ENCODE measurements at regions not wholly inside any gene's neighbourhood (a gene's known extent, or its start where the extent isn't known, plus 50 kb on each side); places are given as distances from the start of the nearest gene placed in this dataset.

DNA sequence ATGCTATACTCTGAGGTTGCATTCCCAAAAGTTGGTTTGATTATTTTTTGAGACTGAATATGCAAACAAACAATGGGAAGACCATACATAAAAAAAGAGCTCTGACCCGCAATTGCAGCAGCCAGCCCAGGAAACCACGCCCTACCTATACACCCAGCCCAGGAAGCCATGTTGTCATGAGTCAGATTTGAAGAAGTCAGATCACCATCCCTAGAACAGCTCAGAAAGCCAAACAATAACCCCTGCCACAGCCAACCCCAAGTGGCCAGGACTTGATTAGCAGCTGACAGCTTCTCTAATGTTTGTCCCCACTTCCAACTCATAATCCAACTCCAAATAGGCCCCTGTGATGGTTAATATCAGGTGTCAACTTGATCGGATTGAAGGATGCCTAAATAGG lies 621.9 kb downstream of the NPHP4 start:
- Mint-ChIP-seq H3K27me3 (no peaks in the 10 kb centered on the region), H3K4me1 (peaks cover 15% of the 10 kb centered on the region), H3K27ac (peak overlapping the region; percentile 4), H3K36me3 (ENCODE audit: low read depth) (no peaks in the 10 kb centered on the region), H3K9me3 (peaks cover 14% of the 10 kb centered on the region), H3K4me3 (peak overlapping the region; percentile 12)
- ATAC-seq (replicated peaks) = peak; percentile 92

DNA sequence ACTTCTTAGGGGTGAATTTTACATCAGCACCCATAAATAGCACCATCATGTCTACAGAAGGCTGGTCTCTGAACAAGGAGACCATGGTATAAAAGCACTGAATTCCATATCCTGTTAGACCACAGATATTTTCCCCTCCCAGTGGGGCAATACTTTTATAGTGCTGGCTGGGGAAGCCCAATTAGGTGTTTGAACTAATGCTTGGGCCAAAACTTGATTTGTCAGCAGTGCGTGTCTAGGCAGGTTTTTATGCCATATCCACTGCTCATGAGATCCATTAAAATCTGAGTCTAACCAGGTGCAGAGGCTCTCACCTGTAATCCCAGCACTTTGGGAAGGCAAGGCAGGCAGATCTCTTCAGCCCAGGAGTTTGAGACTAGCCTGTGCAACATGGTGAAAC lies 623.0 kb downstream of the NPHP4 start:
- Mint-ChIP-seq H3K27ac (no peak overlapping the region), H3K4me3 (no peak overlapping the region), H3K9me3 (peaks cover 14% of the 10 kb centered on the region), H3K36me3 (ENCODE audit: low read depth) (no peaks in the 10 kb centered on the region), H3K4me1 (peaks cover 15% of the 10 kb centered on the region), H3K27me3 (no peaks in the 10 kb centered on the region)
- no peak for ATAC-seq (replicated peaks)

DNA sequence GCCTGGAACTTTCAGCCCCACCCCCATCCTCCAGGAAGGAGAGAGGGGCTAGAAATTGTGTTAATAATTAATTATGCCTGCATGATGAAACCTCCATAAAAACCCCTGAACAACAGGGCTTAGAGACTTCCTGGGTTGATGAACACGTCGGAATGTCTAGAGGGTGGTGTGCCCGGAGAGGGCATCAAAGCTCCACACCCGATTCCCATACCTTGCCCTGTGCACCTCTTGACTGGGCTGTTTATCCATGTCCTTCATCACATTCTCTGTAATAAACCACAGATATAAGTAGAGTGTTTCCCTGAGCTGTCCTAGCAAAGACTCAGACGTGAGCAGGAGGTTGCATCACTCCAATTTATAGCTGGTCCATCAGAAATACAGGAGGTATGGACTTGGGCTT lies 624.0 kb downstream of the NPHP4 start:
- H3K27me3 Mint-ChIP-seq = peaks cover 6% of the 10 kb centered on the region
- H3K4me3 Mint-ChIP-seq = no peak overlapping the region
- H3K27ac Mint-ChIP-seq = no peak overlapping the region
- ATAC-seq (replicated peaks) = no peak
- no peaks in the 10 kb centered on the region for H3K36me3 Mint-ChIP-seq (ENCODE audit: low read depth)
- peaks cover 15% of the 10 kb centered on the region for H3K4me1 Mint-ChIP-seq
- peaks cover 5% of the 10 kb centered on the region for H3K9me3 Mint-ChIP-seq

DNA sequence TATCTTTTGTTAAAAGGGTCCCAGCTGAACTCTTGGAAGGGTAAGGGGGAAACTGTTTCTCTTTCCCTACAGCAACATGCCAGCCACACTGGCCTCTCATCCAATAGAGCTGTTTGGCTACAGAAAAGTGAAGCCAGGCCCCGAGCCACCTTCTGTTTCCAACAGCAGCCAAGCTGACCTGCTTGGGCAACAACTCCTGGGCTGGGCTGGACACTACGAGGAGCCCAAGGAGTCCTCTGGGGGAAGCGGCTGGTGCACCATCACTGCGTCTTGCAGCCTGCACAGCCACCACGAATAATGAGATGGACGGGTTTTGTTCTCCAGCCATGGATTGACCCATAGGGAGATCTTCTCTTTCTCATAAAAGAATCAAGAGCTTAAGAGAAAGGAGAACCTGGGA lies 624.9 kb downstream of the NPHP4 start:
- H3K36me3 Mint-ChIP-seq (ENCODE audit: low read depth) = no peaks in the 10 kb centered on the region
- H3K9me3 Mint-ChIP-seq = peaks cover 4% of the 10 kb centered on the region
- H3K4me3 Mint-ChIP-seq = no peak overlapping the region
- H3K4me1 Mint-ChIP-seq = peaks cover 15% of the 10 kb centered on the region
- no peak for ATAC-seq (replicated peaks)
- no peak overlapping the region for H3K27ac Mint-ChIP-seq
- H3K27me3 Mint-ChIP-seq = peaks cover 6% of the 10 kb centered on the region

DNA sequence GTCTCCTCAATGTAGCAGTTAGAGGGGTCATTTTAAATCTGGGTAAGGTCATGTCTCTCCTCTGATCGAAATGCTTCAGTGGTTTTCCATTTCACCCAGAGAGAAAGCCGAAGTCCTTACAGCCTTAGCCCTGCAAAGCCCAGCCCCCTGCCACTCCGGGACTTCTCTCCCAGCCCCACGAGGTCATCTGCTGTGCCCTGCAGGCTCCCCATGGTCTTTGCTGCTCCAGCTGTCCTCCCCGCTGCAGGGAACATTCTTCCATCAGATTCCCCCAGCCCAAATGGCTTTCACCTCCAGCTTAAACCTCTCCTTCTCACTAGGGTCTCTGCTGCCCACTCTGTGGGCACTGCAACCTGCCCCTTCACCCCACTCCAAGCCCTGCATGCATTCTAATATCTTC lies 626.5 kb downstream of the NPHP4 start:
- no peak overlapping the region for H3K27ac Mint-ChIP-seq
- H3K4me3 Mint-ChIP-seq = no peak overlapping the region
- H3K27me3 Mint-ChIP-seq = peaks cover 6% of the 10 kb centered on the region
- no peak for ATAC-seq (replicated peaks)
- no peaks in the 10 kb centered on the region for H3K36me3 Mint-ChIP-seq (ENCODE audit: low read depth)
- H3K4me1 Mint-ChIP-seq = peaks cover 8% of the 10 kb centered on the region
- H3K9me3 Mint-ChIP-seq = no peaks in the 10 kb centered on the region

DNA sequence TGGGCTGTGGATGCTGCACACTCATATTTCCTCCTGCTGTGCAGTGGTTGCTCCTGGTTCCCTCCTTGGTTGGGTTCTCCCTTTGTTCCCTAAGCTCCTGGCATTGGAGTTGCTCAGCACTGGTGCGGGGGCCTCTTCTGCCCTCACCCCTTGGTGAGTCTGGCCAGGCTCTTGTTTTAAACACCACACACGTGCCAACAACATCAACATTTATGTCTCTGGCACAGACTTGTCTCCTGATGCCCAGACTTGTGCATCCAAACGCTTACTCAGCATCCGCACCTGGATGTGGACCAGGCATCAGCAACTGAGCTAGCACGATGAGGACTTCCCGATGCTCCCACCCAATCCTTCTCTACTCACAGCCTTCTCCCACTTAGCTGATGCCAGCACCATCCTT lies 627.6 kb downstream of the NPHP4 start:
- Mint-ChIP-seq H3K4me3 (no peak overlapping the region), H3K27ac (no peak overlapping the region), H3K27me3 (peaks cover 7% of the 10 kb centered on the region), H3K36me3 (ENCODE audit: low read depth) (no peaks in the 10 kb centered on the region), H3K4me1 (no peaks in the 10 kb centered on the region), H3K9me3 (peaks cover 1% of the 10 kb centered on the region)
- no peak for ATAC-seq (replicated peaks)

DNA sequence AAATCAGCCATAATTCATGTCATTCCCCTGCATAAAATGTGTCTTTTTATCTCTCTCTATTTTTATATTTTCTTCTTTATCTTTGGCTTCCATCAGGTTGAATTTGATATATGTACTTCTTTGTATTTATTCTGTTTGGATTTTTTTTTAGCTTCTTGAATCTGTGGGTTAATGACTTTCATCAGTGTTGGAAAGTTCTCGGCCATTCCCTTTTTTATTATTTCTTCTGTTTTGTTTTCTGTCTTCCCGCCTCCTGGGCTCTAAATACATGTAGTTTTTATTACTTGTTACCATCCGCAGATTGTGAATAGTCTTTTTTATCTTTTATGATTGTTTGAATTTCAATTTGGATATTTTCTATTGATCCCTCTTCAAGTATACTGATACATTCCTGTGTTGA lies 637.5 kb downstream of the NPHP4 start:
- no peaks in the 10 kb centered on the region for H3K36me3 Mint-ChIP-seq (ENCODE audit: low read depth)
- no peak overlapping the region for H3K4me3 Mint-ChIP-seq
- no peak overlapping the region for H3K27ac Mint-ChIP-seq
- peaks cover 7% of the 10 kb centered on the region for H3K27me3 Mint-ChIP-seq
- peaks cover 5% of the 10 kb centered on the region for H3K4me1 Mint-ChIP-seq
- peaks cover 9% of the 10 kb centered on the region for H3K9me3 Mint-ChIP-seq
- ATAC-seq (replicated peaks) = no peak

DNA sequence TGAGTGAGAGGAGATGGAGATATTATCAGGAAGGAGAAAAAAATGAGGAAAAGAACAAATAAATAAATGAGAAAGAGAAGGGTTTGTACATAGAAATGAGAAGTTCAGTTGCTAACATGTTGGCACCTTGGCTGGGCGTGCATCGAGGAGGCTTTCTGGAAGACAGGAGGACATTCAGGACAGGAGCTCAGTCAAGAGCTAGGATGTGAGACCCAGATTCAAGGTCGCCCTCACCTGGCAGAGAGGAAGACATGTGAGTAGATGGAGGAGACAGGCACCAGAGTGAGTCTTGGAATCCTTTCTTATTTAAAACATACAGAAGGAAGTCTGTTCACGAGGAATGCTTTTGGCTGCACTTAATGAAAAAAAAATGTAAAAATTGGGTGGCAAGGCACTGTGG lies 640.9 kb downstream of the NPHP4 start:
- H3K4me3 Mint-ChIP-seq = no peak overlapping the region
- H3K4me1 Mint-ChIP-seq = peaks cover 5% of the 10 kb centered on the region
- ATAC-seq (replicated peaks) = no peak
- H3K27me3 Mint-ChIP-seq = peaks cover 4% of the 10 kb centered on the region
- no peaks in the 10 kb centered on the region for H3K36me3 Mint-ChIP-seq (ENCODE audit: low read depth)
- peaks cover 4% of the 10 kb centered on the region for H3K9me3 Mint-ChIP-seq
- H3K27ac Mint-ChIP-seq = no peak overlapping the region

DNA sequence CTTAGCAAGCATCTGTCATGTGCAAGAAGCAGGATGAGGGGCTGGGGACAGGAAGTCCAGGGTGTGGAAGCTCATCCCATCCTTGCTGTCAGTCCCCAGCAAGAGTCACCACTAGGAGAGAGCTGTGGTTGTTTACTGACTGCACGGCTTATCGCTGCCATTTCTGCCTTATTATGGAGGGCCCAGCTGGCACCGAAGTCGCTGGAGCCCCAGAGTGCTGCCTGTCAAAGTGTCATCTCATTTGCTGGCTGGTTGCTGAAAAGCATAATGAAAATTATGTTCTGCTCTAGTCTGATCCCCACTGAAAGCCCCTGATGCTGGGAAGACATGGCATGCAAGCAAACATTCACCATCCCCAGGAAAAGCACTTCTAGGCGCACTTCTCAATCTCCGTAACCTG lies 642.7 kb downstream of the NPHP4 start:
- Mint-ChIP-seq H3K4me3 (no peak overlapping the region), H3K9me3 (no peaks in the 10 kb centered on the region), H3K27me3 (no peaks in the 10 kb centered on the region), H3K27ac (no peak overlapping the region), H3K36me3 (ENCODE audit: low read depth) (no peaks in the 10 kb centered on the region), H3K4me1 (peaks cover 5% of the 10 kb centered on the region)
- no peak for ATAC-seq (replicated peaks)

DNA sequence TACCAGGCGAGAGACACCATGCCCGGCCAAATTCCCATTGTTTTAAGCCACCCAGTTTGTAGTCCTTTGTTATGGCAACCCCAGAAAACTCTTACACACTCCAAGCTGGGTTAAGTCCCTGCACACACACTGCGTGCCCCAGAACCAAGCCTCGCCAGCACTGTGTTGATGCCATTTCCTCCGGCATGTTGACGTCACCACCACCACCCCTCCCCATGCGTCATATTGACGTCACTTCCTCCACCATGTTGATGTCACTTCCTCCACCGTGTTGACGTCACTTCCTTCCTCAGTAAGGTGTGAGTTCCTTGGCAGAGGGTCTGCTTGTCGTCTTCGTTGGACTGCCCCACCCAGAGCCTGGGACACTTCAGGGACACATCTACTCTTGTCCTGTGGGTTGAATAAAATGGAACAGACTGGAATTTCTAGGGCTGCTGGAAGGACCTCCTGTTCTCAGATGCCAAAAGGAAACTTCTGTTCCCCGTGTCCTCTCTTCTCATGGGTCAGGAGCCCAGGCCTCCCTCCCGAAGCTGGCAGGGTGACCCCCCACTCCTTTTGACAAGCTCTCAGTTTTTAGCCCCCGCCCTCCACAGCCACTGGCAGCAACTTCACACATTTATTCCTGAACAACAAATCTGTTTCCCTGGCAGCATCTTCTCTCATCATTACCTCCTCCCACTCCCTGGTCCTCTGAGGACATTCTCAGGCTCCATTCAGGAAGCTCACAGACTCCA lies 643.3 kb downstream of the NPHP4 start:
- no peak overlapping the region for H3K27ac Mint-ChIP-seq
- peaks cover 5% of the 10 kb centered on the region for H3K4me1 Mint-ChIP-seq
- ATAC-seq (replicated peaks) = no peak
- no peak overlapping the region for H3K4me3 Mint-ChIP-seq
- no peaks in the 10 kb centered on the region for H3K36me3 Mint-ChIP-seq (ENCODE audit: low read depth)
- H3K9me3 Mint-ChIP-seq = no peaks in the 10 kb centered on the region
- no peaks in the 10 kb centered on the region for H3K27me3 Mint-ChIP-seq

DNA sequence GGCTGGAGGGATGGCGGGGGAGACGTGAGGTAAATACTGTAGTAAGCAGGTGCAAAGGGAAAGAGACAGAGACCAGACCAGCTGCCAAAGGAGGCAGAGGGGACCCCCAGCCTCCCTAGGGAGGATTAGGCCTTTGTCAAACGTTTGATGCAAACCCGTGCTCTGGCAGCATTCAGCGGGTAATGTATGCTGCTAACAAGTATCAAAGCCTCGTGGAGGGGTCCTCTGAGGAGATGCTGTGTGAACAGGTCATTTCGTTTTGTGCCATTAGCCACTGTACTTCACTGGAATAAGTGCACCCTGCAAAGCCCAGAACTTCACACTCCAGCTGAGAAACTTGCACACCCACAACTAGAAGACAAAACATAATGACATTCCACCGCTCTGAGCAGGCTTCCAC lies 644.5 kb downstream of the NPHP4 start:
- no peak for ATAC-seq (replicated peaks)
- Mint-ChIP-seq H3K27me3 (no peaks in the 10 kb centered on the region), H3K4me3 (no peak overlapping the region), H3K9me3 (no peaks in the 10 kb centered on the region), H3K4me1 (peaks cover 5% of the 10 kb centered on the region), H3K27ac (no peak overlapping the region), H3K36me3 (ENCODE audit: low read depth) (no peaks in the 10 kb centered on the region)

DNA sequence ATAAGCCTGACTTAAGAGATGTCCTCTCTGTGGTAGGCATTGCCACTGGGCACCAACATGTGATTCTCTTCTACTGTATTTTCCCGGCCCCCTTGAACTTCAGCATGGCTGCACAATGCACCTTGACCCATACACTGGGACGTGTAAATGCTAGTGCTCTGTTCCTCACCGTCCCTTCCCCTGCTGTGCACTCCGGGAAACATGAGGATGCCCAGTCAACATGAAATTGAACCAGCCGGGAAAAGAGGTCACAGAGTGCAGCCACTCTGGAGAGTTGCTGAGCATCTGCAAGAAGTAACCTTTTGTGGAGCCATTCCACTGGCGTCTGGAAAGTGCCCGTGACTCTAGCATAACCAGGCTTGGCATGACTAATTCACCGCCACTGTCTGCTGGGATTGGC lies 646.7 kb downstream of the NPHP4 start:
- ATAC-seq (replicated peaks) = no peak
- Mint-ChIP-seq H3K36me3 (ENCODE audit: low read depth) (no peaks in the 10 kb centered on the region), H3K27me3 (no peaks in the 10 kb centered on the region), H3K9me3 (no peaks in the 10 kb centered on the region), H3K27ac (no peak overlapping the region), H3K4me3 (no peak overlapping the region), H3K4me1 (peaks cover 5% of the 10 kb centered on the region)

DNA sequence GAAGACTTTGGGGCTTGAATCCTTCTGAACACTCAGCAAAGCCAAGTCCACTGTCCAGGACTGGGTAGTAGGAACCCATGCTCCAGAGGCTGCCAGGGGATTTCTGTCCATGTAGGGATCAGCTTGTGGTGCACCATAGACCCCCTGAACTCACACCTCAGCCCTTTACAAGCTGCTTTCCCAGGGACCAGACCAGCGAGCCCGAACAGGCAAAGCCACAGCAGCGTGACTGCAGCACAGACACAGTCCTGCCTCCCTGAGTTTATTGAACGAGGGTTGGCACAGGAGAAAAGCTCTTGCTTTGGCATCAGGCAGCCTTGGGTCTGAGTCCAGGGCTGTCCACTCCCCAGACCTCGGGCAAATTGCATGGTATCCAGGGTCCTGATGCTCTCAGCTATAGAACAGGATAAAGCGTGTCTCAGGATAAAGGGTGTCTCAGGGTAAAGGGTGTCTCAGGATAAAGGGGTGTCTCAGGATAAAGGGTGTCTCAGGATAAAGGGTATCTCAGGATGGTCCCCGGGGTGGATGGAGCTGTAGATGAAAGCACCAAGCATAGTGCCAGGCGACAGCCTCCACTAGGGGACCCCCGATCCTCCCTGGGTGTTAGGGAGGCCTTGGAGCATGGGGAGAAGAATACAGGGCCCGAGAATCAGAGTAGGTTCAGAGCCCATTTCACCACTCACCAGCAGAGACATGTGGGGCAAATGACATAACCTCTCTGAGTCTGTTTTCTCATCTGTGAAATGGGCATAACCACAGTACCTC lies 648.8 kb downstream of the NPHP4 start:
- H3K4me1 Mint-ChIP-seq = no peaks in the 10 kb centered on the region
- no peak overlapping the region for H3K27ac Mint-ChIP-seq
- ATAC-seq (replicated peaks) = no peak
- no peak overlapping the region for H3K4me3 Mint-ChIP-seq
- no peaks in the 10 kb centered on the region for H3K36me3 Mint-ChIP-seq (ENCODE audit: low read depth)
- no peaks in the 10 kb centered on the region for H3K9me3 Mint-ChIP-seq
- no peaks in the 10 kb centered on the region for H3K27me3 Mint-ChIP-seq

DNA sequence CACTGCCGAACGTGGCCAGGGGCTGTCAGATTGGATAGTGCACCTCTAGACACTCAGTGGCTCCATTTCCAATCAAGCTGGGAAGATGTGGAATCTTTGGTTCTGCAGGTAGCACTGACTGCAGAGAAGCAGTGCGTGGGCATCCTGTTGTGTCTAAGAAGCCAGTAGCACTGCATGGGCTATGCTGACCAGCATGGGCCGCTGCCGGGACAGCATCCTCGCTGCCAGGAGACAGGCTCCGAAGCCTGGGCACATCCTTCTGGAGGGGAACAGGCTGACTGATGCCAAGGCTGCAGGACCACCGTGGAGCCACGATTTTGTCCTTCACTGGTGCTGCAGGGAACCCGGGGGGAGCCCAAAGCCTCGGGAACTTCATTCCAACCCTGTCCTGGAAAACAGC lies 649.4 kb downstream of the NPHP4 start:
- H3K9me3 Mint-ChIP-seq = no peaks in the 10 kb centered on the region
- H3K27ac Mint-ChIP-seq = no peak overlapping the region
- no peak overlapping the region for H3K4me3 Mint-ChIP-seq
- peaks cover 6% of the 10 kb centered on the region for H3K4me1 Mint-ChIP-seq
- H3K27me3 Mint-ChIP-seq = no peaks in the 10 kb centered on the region
- ATAC-seq (replicated peaks) = no peak
- no peaks in the 10 kb centered on the region for H3K36me3 Mint-ChIP-seq (ENCODE audit: low read depth)

DNA sequence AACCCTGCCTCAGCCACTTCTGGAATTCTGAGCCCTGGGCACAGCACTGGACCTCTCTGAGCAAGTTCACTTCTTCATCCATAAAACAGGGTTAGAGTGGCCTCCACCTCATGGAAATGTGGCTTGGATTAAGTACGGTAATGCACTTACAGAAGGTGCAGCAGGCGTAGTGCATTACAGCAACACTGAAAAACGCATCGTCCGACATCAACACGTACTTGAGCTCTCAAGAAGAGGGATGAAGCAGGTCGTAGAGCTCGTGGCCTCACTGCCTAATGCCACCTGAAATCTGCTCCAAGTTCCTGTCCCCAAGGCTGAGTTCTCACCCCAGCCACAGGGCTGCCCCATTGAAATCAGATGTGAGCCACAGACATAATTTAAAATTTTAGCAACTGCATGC lies 650.1 kb downstream of the NPHP4 start:
- Mint-ChIP-seq H3K9me3 (no peaks in the 10 kb centered on the region), H3K27ac (no peak overlapping the region), H3K4me3 (no peak overlapping the region), H3K27me3 (no peaks in the 10 kb centered on the region), H3K36me3 (ENCODE audit: low read depth) (no peaks in the 10 kb centered on the region), H3K4me1 (peaks cover 8% of the 10 kb centered on the region)
- no peak for ATAC-seq (replicated peaks)
